ENCODE measurements at regions not wholly inside any gene's neighbourhood (a gene's known extent, or its start where the extent isn't known, plus 50 kb on each side); places are given as distances from the start of the nearest gene placed in this dataset.

- TF ChIP-seq, protein P1, sequence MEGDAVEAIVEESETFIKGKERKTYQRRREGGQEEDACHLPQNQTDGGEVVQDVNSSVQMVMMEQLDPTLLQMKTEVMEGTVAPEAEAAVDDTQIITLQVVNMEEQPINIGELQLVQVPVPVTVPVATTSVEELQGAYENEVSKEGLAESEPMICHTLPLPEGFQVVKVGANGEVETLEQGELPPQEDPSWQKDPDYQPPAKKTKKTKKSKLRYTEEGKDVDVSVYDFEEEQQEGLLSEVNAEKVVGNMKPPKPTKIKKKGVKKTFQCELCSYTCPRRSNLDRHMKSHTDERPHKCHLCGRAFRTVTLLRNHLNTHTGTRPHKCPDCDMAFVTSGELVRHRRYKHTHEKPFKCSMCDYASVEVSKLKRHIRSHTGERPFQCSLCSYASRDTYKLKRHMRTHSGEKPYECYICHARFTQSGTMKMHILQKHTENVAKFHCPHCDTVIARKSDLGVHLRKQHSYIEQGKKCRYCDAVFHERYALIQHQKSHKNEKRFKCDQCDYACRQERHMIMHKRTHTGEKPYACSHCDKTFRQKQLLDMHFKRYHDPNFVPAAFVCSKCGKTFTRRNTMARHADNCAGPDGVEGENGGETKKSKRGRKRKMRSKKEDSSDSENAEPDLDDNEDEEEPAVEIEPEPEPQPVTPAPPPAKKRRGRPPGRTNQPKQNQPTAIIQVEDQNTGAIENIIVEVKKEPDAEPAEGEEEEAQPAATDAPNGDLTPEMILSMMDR (IDR thresholded peaks at IDR 0.05) = no peak
- TF ChIP-seq TCF7 (CRISPR knock-in tag; IDR thresholded peaks at IDR 0.05; ENCODE audit: low read depth) (no peak), KAT7 (CRISPR knock-in tag; IDR thresholded peaks at IDR 0.05; ENCODE audit: borderline replicate concordance) (no peak), ZNF423 (CRISPR knock-in tag; IDR thresholded peaks at IDR 0.05) (no peak), ZNF138 (CRISPR knock-in tag; conservative IDR thresholded peaks at IDR 0.05) (no peak), NFYB (CRISPR knock-in tag; conservative IDR thresholded peaks at IDR 0.05; ENCODE audit: low read depth) (no peak), RELA (CRISPR knock-in tag; IDR thresholded peaks at IDR 0.05; ENCODE audit: borderline replicate concordance) (no peak), ESRRA (CRISPR knock-in tag; IDR thresholded peaks at IDR 0.05; ENCODE audit: borderline replicate concordance) (no peak)
- TF ChIP-seq, protein P2, sequence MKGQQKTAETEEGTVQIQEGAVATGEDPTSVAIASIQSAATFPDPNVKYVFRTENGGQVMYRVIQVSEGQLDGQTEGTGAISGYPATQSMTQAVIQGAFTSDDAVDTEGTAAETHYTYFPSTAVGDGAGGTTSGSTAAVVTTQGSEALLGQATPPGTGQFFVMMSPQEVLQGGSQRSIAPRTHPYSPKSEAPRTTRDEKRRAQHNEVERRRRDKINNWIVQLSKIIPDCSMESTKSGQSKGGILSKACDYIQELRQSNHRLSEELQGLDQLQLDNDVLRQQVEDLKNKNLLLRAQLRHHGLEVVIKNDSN (CRISPR knock-in tag; IDR thresholded peaks at IDR 0.05) = no peak
- TF ChIP-seq, protein P3, sequence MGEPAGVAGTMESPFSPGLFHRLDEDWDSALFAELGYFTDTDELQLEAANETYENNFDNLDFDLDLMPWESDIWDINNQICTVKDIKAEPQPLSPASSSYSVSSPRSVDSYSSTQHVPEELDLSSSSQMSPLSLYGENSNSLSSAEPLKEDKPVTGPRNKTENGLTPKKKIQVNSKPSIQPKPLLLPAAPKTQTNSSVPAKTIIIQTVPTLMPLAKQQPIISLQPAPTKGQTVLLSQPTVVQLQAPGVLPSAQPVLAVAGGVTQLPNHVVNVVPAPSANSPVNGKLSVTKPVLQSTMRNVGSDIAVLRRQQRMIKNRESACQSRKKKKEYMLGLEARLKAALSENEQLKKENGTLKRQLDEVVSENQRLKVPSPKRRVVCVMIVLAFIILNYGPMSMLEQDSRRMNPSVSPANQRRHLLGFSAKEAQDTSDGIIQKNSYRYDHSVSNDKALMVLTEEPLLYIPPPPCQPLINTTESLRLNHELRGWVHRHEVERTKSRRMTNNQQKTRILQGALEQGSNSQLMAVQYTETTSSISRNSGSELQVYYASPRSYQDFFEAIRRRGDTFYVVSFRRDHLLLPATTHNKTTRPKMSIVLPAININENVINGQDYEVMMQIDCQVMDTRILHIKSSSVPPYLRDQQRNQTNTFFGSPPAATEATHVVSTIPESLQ (CRISPR knock-in tag; IDR thresholded peaks at IDR 0.05) = no peak
These were observed 156.7 kb upstream of the PFKP start for GRCh38 chr10:2910656-2911055.
